ENCODE measurements at regions not wholly inside any gene's neighbourhood (a gene's known extent, or its start where the extent isn't known, plus 50 kb on each side); places are given as distances from the start of the nearest gene placed in this dataset.

- TF ChIP-seq POLR2A (IDR thresholded peaks at IDR 0.05) (no peak), CTCF (IDR thresholded peaks at IDR 0.05) (no peak), POLR2AphosphoS5 (IDR thresholded peaks at IDR 0.05) (no peak), EP300 (IDR thresholded peaks at IDR 0.05) (no peak)
Observed at GRCh38 chr6:19342616-19343015, 494.6 kb upstream of the ID4 start.

Measured in sigmoid colon (tissue), 4 donors.